Left cardiac atrium (tissue), 4 donors: ENCODE measurements at regions not wholly inside any gene's neighbourhood (a gene's known extent, or its start where the extent isn't known, plus 50 kb on each side); places are given as distances from the start of the nearest gene placed in this dataset.
A peak's percentile ranks its signal among the peaks of the same experiment; 100 is the strongest.

Source experiments
- ATAC-seq, 2 donors: fragments of 200-7000 bp; cut with Tn5 transposase; one replicate each; pipeline ENCODE4 v1.9.1; 2020; ENCODE audit warnings: mild to moderate bottlenecking in 2 of 2, moderate library complexity in 2 of 2
- DNase-seq: peaks from one replicate; pipeline ENCODE4 v3.0.0-alpha.2; 2020
- intact Hi-C, 2 donors: fragments of 100-400 bp; cut with DNase I; formaldehyde crosslinking; loops; one replicate each; pipeline versions ENCODE4 v1.14.1 to v1.15.1; 2022 to 2023
- donor health status: DM: no; HTN: yes; CAD: no.
- donor health status: DM: no; HTN: yes; CAD: no; lungs with severe emphysema.
- donor health status: DM: yes; HTN: yes; CAD: no.
- donor health status: Dilated cardiomyopathy.

DNA sequence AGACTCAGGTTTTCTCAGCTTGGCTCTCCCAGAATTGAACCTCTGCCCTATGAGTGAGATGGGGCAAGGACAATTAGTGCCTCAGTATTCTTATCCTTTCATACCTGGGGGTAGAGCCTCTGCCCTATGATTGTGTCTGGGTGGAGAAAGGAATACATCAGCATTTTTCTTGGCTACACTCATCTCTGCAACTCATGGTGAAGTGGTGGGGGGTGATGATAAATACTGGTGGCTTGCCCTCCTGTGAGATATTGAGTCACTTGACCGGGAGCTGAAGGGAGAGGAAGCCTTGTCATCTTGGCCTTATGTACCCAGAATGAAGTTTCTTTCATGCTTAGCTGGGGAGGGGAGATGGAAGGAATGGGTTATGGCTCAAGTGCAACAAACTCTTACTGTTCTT is 71.3 kb upstream of the ENOX2 start:
- ATAC-seq: no peak
- no peak for DNase-seq
- intact Hi-C loops: no loop called here

DNA sequence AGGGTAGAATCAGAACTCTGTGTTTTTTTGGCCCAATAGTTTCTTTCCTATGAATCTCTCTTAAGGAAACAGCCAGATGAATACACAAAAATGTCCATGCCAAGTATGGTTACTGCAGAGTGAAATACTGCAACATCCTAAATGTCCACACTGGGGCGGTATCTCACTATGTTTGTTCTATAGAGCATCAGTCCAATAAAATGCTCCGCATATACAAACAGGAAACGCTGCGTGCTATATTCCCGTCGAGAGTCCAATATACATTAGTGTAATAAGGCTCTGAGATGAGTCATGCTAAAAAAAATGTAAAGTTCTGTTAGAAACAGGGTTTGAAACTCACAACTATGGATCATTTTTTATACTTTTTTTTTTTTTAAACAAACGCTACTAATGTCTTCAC is 72.9 kb upstream of the ENOX2 start:
- ATAC-seq: peak; percentile 23 to 63
- DNase-seq: no peak
- intact Hi-C loops: loop anchor here in 1 of 2 donors (2.0 to 5.0 kb wide), 2 partner anchors 656 to 701 kb away; no protein-coding TSS in a partner anchor

- ATAC-seq (no peak), DNase-seq (no peak)
- intact Hi-C loops: no loop called here
These were observed 76.3 kb upstream of the ARHGAP36 start for GRCh38 chrX:130981836-130982235.

DNA sequence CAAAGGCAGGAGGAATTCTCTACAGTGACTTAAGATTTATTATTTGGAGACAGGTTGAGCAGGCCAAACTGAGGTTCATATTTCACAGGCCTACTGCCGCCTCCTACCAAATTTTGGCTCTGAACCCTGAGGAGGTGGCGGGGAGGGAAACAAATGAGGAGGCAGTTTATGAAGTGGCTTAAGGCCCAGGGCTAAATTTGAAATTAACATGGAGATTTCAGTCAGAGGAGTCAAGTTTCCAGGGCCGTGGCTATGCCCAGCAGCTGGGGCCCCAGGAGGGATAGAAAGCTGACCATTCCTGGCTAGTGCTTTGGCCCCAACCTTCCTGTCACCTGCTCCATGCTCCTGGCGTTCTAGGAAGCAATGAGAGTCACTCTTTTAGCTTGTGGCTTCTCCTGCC is 73.4 kb upstream of the ARHGAP36 start:
- intact Hi-C loops: no loop called here
- DNase-seq (no peak), ATAC-seq (no peak)

DNA sequence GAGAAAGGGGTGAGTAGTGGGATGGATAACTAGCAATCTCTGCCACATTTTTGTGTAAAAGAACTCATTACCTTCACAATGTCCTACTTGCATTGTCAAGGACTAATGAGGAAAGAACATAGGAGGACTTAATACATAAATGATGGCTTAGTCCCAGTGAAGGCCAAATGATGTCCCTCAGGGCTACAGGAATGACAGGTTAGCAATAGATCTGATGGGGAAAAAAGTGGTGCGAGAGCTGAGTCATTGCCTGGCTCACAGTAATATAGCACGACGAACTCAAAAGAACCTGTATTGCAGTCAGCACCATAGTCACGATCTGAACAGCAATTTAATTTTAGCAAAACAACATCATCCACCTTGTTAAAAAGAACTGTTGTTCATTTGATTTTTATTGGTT is 70.9 kb upstream of the ARHGAP36 start:
- DNase-seq (no peak), ATAC-seq (no peak)
- intact Hi-C loops: no loop called here

- DNase-seq (no peak), ATAC-seq (no peak)
- intact Hi-C loops: no loop called here
These were observed 67.4 kb upstream of the ARHGAP36 start for GRCh38 chrX:130990723-130991122.

GRCh38 chrX:130994671-130995070 is 63.5 kb upstream of the ARHGAP36 start:
- ATAC-seq: no peak
- intact Hi-C loops: no loop called here
- no peak for DNase-seq

DNA sequence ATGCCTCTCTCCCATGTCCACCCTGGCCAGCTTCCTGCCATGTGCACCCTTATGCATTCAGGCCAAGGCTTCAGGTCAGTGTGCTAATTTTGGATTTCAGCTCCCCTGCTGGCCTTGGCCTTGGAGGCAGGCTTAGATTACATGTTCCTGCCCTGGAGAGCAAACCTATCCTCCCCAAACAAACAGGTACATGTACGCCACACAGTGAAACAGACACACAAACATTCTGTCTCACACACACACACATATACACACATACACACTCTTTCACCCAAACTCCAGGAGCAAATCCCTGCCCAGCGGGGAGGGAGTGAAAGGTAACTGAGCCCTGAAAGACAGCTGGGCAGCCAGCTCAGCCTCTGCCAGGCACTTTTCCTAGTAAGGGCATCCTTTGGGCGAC is 62.7 kb upstream of the ARHGAP36 start:
- intact Hi-C loops: no loop called here
- no peak for ATAC-seq
- DNase-seq: no peak

GRCh38 chrX:130997314-130997713 is 60.8 kb upstream of the ARHGAP36 start:
- DNase-seq (no peak), ATAC-seq (no peak)
- intact Hi-C loops: no loop called here

DNA sequence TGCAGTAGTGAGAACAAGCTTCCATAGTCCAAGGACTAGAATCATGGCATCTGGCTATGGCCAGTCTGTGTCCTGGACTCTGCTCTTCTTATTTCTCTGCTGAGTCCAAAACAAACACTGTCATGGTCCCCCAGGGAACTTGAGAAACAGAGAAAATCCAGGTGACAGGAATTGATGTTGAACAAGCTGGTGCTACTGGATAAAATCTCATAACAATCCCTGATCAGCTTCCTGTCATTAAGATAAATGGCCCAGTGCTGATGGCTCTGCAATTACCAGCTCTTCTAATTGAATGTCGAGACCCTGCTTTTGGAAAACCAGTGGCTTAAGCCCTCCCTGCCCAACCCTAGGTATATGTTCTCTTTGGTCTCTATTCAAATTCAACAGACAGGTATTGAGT is 58.8 kb upstream of the ARHGAP36 start:
- ATAC-seq: no peak
- intact Hi-C loops: no loop called here

More for the DNA sequence above, 58.8 kb upstream of the ARHGAP36 start:
- DNase-seq: no peak
